Gastrocnemius medialis (tissue), 4 donors: ENCODE measurements at regions not wholly inside any gene's neighbourhood (a gene's known extent, or its start where the extent isn't known, plus 50 kb on each side); places are given as distances from the start of the nearest gene placed in this dataset.
A peak's percentile ranks its signal among the peaks of the same experiment; 100 is the strongest.

Experiments used
- ATAC-seq, 2 donors: fragments of 150-250 bp; one replicate each; pipeline ENCODE4 v1.9.1; 2016
- DNase-seq, 2 donors: peaks; one replicate each; pipeline ENCODE4 v3.0.0-alpha.2; 2019
- H3K27ac ChIP-seq, 4 donors: fragments of 200-600 bp; sonication (generic); 1 replicate in 1 of 4; 2 replicates in 3 of 4; pipeline ENCODE4 v1.5.1; 2016 to 2018; ENCODE audit warnings: mild to moderate bottlenecking in 2 of 4, moderate library complexity in 1 of 4
- H3K27me3 ChIP-seq, 3 donors: fragments of 200-600 bp; sonication (generic) in 2 of 3; 1 replicate in 1 of 3; 2 replicates in 2 of 3; pipeline versions ENCODE4 v1.5.1 to v1.6.0; 2016 to 2019; ENCODE audit warnings: mild to moderate bottlenecking in 1 of 3, moderate library complexity in 1 of 3
- H3K36me3 ChIP-seq, 2 donors: fragments of 200-600 bp; sonication (generic) in 1 of 2; one replicate each; pipeline ENCODE4 v1.5.1; 2017 to 2018
- H3K4me1 ChIP-seq, 2 donors: fragments of 200-600 bp; sonication (generic) in 1 of 2; one replicate each; pipeline ENCODE4 v1.5.1; 2016 to 2017; ENCODE audit warnings: mild to moderate bottlenecking in 2 of 2
- H3K4me3 ChIP-seq, 4 donors: fragments of 200-600 bp; sonication (generic) in 3 of 4; 1 replicate in 1 of 4; 2 replicates in 3 of 4; pipeline ENCODE4 v1.5.1; 2016 to 2019; ENCODE audit warnings: mild to moderate bottlenecking in 2 of 4
- H3K9me3 ChIP-seq, 3 donors: fragments of 200-600 bp; sonication (generic) in 2 of 3; 1 replicate in 1 of 3; 2 replicates in 2 of 3; pipeline ENCODE4 v1.5.1; 2016 to 2019
- CTCF ChIP-seq, 5 experiments: fragments of 450-650 bp in 3 of 5; fragments of 200-600 bp in 2 of 5; sonication (generic) in 2 of 5; IDR thresholded peaks in 4 of 5; conservative IDR thresholded peaks in 1 of 5; 1 replicate in 4 of 5; 2 replicates in 1 of 5; pipeline ENCODE4 v1.5.1; 2016 to 2019; ENCODE audit warnings: antibody characterized with exemption in 5 of 5, mild to moderate bottlenecking in 3 of 5, moderate library complexity in 3 of 5
- POLR2A ChIP-seq, 2 donors: fragments of 450-650 bp; IDR thresholded peaks; one replicate each; pipeline ENCODE4 v1.6.1; 2017; ENCODE audit warnings: antibody characterized with exemption in 2 of 2, mild to moderate bottlenecking in 2 of 2, moderate library complexity in 2 of 2
- in situ Hi-C, 4 donors: fragments of 200-750 bp; cut with MboI; loops; one replicate each; pipeline versions ENCODE4 v1.15.0 to v1.8.0; 2017; ENCODE audit warnings: low sequenced_read_pairs in 4 of 4
- intact Hi-C: fragments of 100-400 bp; cut with DNase I; formaldehyde crosslinking; loops from one replicate; pipeline ENCODE4 v1.15.1; 2023; ENCODE audit warnings: low total_unique reads

- H3K4me1 ChIP-seq: peaks cover 50 to 78% of the 10 kb centered on the region in 2 donors
- no peaks in the 10 kb centered on the region for H3K27me3 ChIP-seq
- ATAC-seq: no peak
- no peak for DNase-seq
- no peak overlapping the region for H3K4me3 ChIP-seq
- no peaks in the 10 kb centered on the region for H3K36me3 ChIP-seq
- H3K27ac ChIP-seq: peak overlapping the region; percentile 78 to 92 (median 88)
- in situ Hi-C loops (no loop called here), intact Hi-C loops (no loop called here)
- no peaks in the 10 kb centered on the region for H3K9me3 ChIP-seq
- TF ChIP-seq CTCF (IDR thresholded peaks at IDR 0.05 in 4 of 5, conservative IDR thresholded peaks at IDR 0.05 in 1 of 5) (no peak), POLR2A (IDR thresholded peaks at IDR 0.05) (no peak)
Observed at GRCh38 chr15:62475591-62475990, 310.5 kb upstream of the C2CD4B start.

GRCh38 chr15:62476163-62476562, 311.1 kb upstream of the C2CD4B start:
- in situ Hi-C loops: no loop called here
- H3K4me1 ChIP-seq: peaks cover 49 to 73% of the 10 kb centered on the region in 2 donors

GRCh38 chr15:62477929-62478328, 312.8 kb upstream of the C2CD4B start:
- intact Hi-C loops: no loop called here
- TF ChIP-seq POLR2A (IDR thresholded peaks at IDR 0.05) (no peak), CTCF (IDR thresholded peaks at IDR 0.05 in 4 of 5, conservative IDR thresholded peaks at IDR 0.05 in 1 of 5) (no peak)
- DNase-seq (peak in 1 of 2 donors; percentile 72), ATAC-seq (peak in 1 of 2 donors; percentile 81)
- Histone ChIP-seq H3K27ac (peak overlapping the region in 1 of 4 donors; percentile 35), H3K9me3 (no peaks in the 10 kb centered on the region), H3K27me3 (no peaks in the 10 kb centered on the region), H3K4me1 (peaks cover 38 to 61% of the 10 kb centered on the region in 2 donors), H3K36me3 (no peaks in the 10 kb centered on the region), H3K4me3 (no peak overlapping the region)
- in situ Hi-C loops: no loop called here

More at GRCh38 chr15:62476163-62476562, 311.1 kb upstream of the C2CD4B start:
- intact Hi-C loops: no loop called here
- no peaks in the 10 kb centered on the region for H3K27me3 ChIP-seq
- peak overlapping the region; percentile 78 to 92 (median 88) for H3K27ac ChIP-seq
- H3K4me3 ChIP-seq: no peak overlapping the region
- DNase-seq (no peak), ATAC-seq (no peak)
- H3K36me3 ChIP-seq: no peaks in the 10 kb centered on the region
- H3K9me3 ChIP-seq: no peaks in the 10 kb centered on the region
- TF ChIP-seq CTCF (IDR thresholded peaks at IDR 0.05 in 4 of 5, conservative IDR thresholded peaks at IDR 0.05 in 1 of 5) (no peak), POLR2A (IDR thresholded peaks at IDR 0.05) (no peak)

GRCh38 chr15:62482785-62483429, 317.8 kb upstream of the C2CD4B start:
- Histone ChIP-seq H3K36me3 (no peaks in the 10 kb centered on the region), H3K4me3 (no peak overlapping the region), H3K27ac (no peak overlapping the region), H3K9me3 (no peaks in the 10 kb centered on the region), H3K4me1 (peaks cover 12 to 35% of the 10 kb centered on the region in 2 donors), H3K27me3 (no peaks in the 10 kb centered on the region)
- no peak for TF ChIP-seq CTCF (IDR thresholded peaks at IDR 0.05 in 4 of 5, conservative IDR thresholded peaks at IDR 0.05 in 1 of 5)
- no peak for TF ChIP-seq POLR2A (IDR thresholded peaks at IDR 0.05)
- in situ Hi-C loops (no loop called here), intact Hi-C loops (no loop called here)
- no peak for DNase-seq
- no peak for ATAC-seq
